Neuronal stem cell (in vitro differentiated cells): ENCODE measurements at regions not wholly inside any gene's neighbourhood (a gene's known extent, or its start where the extent isn't known, plus 50 kb on each side); places are given as distances from the start of the nearest gene placed in this dataset.
A peak's percentile ranks its signal among the peaks of the same experiment; 100 is the strongest.

Experiments
- DNase-seq: peaks from one replicate; pipeline ENCODE4 v3.0.0-alpha.2; 2013; ENCODE audit warnings: low spot score
- H2AFZ ChIP-seq: one replicate; pipeline ENCODE4 v1.6.1; 2013; ENCODE audit warnings: mild to moderate bottlenecking, low read length, inconsistent platforms
- H2AK5ac ChIP-seq: 2 replicates; pipeline ENCODE4 v1.6.1; 2013; ENCODE audit warnings: low read depth, mild to moderate bottlenecking, inconsistent platforms, low read length, moderate library complexity, mixed read lengths
- H2BK120ac ChIP-seq: 2 replicates; pipeline ENCODE4 v1.6.1; 2013; ENCODE audit warnings: low read depth, mild to moderate bottlenecking, inconsistent platforms, low read length, moderate library complexity, mixed read lengths
- H2BK12ac ChIP-seq: one replicate; pipeline ENCODE4 v1.6.1; 2013; ENCODE audit warnings: low read length, inconsistent platforms
- H2BK15ac ChIP-seq: 2 replicates; pipeline ENCODE4 v1.6.1; 2013; ENCODE audit warnings: mild to moderate bottlenecking, low read length, inconsistent platforms, mixed read lengths
- H2BK5ac ChIP-seq: one replicate; pipeline ENCODE4 v1.6.1; 2013; ENCODE audit warnings: inconsistent platforms, mild to moderate bottlenecking, low read length, moderate library complexity
- H3K14ac ChIP-seq: one replicate; pipeline ENCODE4 v1.6.1; 2013; ENCODE audit warnings: low read length, inconsistent platforms
- H3K18ac ChIP-seq: 2 replicates; pipeline ENCODE4 v1.6.1; 2013; ENCODE audit warnings: low read length, inconsistent platforms
- H3K23ac ChIP-seq: 2 replicates; pipeline ENCODE4 v1.6.1; 2013; ENCODE audit warnings: low read depth, mild to moderate bottlenecking, mixed read lengths, low read length, inconsistent platforms; ENCODE audit not compliant: poor library complexity
- H3K27ac ChIP-seq: replicated peaks from 3 replicates; pipeline ENCODE4 v1.5.1; 2013; ENCODE audit warnings: low read length, inconsistent platforms
- H3K27me3 ChIP-seq, 3 experiments: 2 replicates each; pipeline ENCODE4 v1.6.1; 2013; ENCODE audit warnings: low read length in 3 of 3, mild to moderate bottlenecking in 2 of 3, inconsistent platforms in 1 of 3, low read depth in 1 of 3, mixed read lengths in 1 of 3, moderate library complexity in 1 of 3; ENCODE audit not compliant: control insufficient read depth in 3 of 3, insufficient read depth in 3 of 3
- H3K36me3 ChIP-seq, 2 donors: replicated peaks in 1 of 2; 2 replicates each; pipeline ENCODE4 v1.6.1; 2013; ENCODE audit warnings: low read length in 2 of 2; ENCODE audit not compliant: control insufficient read depth in 2 of 2, insufficient read depth in 2 of 2
- H3K4ac ChIP-seq: 2 replicates; pipeline ENCODE4 v1.6.1; 2013; ENCODE audit warnings: inconsistent platforms, mild to moderate bottlenecking, low read length, moderate library complexity
- H3K4me1 ChIP-seq, 2 donors: 1 replicate in 1 of 2; 2 replicates in 1 of 2; pipeline ENCODE4 v1.6.1; 2013; ENCODE audit warnings: low read length in 2 of 2, low read depth in 1 of 2; ENCODE audit not compliant: control insufficient read depth in 2 of 2, insufficient read depth in 1 of 2
- H3K4me2 ChIP-seq: one replicate; pipeline ENCODE4 v1.6.1; 2013; ENCODE audit warnings: mild to moderate bottlenecking, low read length, inconsistent platforms; ENCODE audit not compliant: insufficient read depth, poor library complexity, severe bottlenecking
- H3K4me3 ChIP-seq, 2 donors: 2 replicates each; pipeline ENCODE4 v1.5.1; 2013; ENCODE audit warnings: low read length in 2 of 2, mild to moderate bottlenecking in 2 of 2, inconsistent platforms in 1 of 2, moderate library complexity in 1 of 2
- H3K79me1 ChIP-seq: one replicate; pipeline ENCODE4 v1.6.1; 2013; ENCODE audit warnings: low read depth, mild to moderate bottlenecking, inconsistent platforms, low read length, moderate library complexity
- H3K9ac ChIP-seq: one replicate; pipeline ENCODE4 v1.6.1; 2013; ENCODE audit warnings: mild to moderate bottlenecking, low read depth, low read length, inconsistent platforms; ENCODE audit not compliant: poor library complexity
- H3K9me3 ChIP-seq, 2 donors: replicated peaks in 1 of 2; 2 replicates each; pipeline versions ENCODE3 to v1.6.1; 2013; ENCODE audit warnings: low read length in 2 of 2, mild to moderate bottlenecking in 2 of 2, inconsistent platforms in 1 of 2, low read depth in 1 of 2, mixed read lengths in 1 of 2, moderate library complexity in 1 of 2; ENCODE audit not compliant: control insufficient read depth in 2 of 2, insufficient read depth in 1 of 2
- H4K8ac ChIP-seq: one replicate; pipeline ENCODE4 v1.6.1; 2013; ENCODE audit warnings: low read depth, mild to moderate bottlenecking, inconsistent platforms, low read length, moderate library complexity
- H4K91ac ChIP-seq: one replicate; pipeline ENCODE4 v1.6.1; 2013; ENCODE audit warnings: low read length, low read depth, mild to moderate bottlenecking, inconsistent platforms; ENCODE audit not compliant: poor library complexity
- WGBS, 2 donors: extraction: QIAGEN DNeasy Blood & Tissue Kit; methylation state at CpG; one replicate each; pipeline ENCODE4 v1.1.7; 2013; ENCODE audit warnings: missing lambda C conversion rate in 2 of 2, mixed read lengths in 1 of 2; ENCODE audit not compliant: insufficient read length in 2 of 2, insufficient replicate concordance in 1 of 2; ENCODE audit errors: extremely low coverage in 2 of 2; 5-methylcytosine and 5-hydroxymethylcytosine counted together

DNA sequence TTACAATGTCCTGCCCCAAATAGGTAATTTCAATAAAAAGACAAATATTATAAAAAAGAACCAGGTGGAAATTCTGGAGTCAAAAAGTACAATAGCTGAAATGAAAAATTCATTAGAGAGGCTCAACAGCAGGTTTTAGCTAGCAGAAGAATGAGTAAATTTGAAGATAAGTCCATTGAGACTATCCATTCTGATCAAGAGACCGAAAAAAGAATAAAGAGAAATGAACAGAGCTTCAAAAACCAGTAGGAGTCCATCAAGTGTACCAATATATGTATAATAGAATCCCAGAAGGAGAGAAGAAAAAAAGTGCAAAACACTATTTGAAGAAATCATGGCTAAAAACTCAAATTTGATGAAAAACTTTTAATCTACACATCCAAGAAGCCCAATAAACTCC is 60.5 kb upstream of the POMGNT2 start:
- H3K27me3 ChIP-seq: no peaks in the 10 kb centered on the region
- H2AFZ ChIP-seq: no peak overlapping the region
- no peaks in the 10 kb centered on the region for H3K4me1 ChIP-seq
- H4K91ac ChIP-seq: no peak overlapping the region
- no peak overlapping the region for H3K27ac ChIP-seq
- no peak overlapping the region for H3K4me3 ChIP-seq
- H2BK12ac ChIP-seq: no peak overlapping the region
- no peak overlapping the region for H3K23ac ChIP-seq
- H3K9ac ChIP-seq: no peak overlapping the region
- H2AK5ac ChIP-seq: no peak overlapping the region
- H3K36me3 ChIP-seq: no peaks in the 10 kb centered on the region
- H2BK15ac ChIP-seq: no peak overlapping the region
- peaks cover 0 to 2% of the 10 kb centered on the region in 2 donors for H3K9me3 ChIP-seq
- no peak for DNase-seq
- H3K4me2 ChIP-seq: no peak overlapping the region
- H3K4ac ChIP-seq: no peak overlapping the region
- no peak overlapping the region for H2BK120ac ChIP-seq
- H2BK5ac ChIP-seq: no peak overlapping the region
- H3K79me1 ChIP-seq: no peaks in the 10 kb centered on the region
- no CpG with 5 or more reads among the region's 1 CpG for WGBS, 2 donors
- no peak overlapping the region for H3K14ac ChIP-seq
- H3K18ac ChIP-seq: no peak overlapping the region
- H4K8ac ChIP-seq: no peak overlapping the region

DNA sequence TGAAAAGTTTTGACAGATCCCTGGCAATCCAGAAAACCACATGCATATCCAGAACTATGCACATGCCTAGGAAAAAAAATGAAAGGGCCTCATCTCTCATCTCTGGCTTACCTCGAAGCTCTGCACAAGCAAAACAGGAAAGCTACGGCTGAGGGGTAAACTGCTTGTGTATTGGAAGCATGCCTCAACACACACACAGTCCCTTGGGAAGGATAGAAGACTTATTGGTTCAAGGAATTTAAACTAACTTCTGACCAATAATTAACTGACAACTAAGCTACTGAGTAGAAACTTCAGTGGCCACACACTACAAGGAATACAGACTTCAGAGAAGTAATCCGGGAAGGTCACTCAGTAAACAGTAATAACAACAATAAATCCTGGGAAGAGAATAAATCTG is 59.9 kb upstream of the POMGNT2 start:
- Histone ChIP-seq H3K4me1 (no peaks in the 10 kb centered on the region), H2BK120ac (no peak overlapping the region), H3K4ac (no peak overlapping the region), H4K8ac (no peak overlapping the region), H3K79me1 (no peaks in the 10 kb centered on the region), H3K18ac (no peak overlapping the region), H3K27me3 (no peaks in the 10 kb centered on the region), H3K9ac (no peak overlapping the region), H3K9me3 (peaks cover 0 to 2% of the 10 kb centered on the region in 2 donors), H3K14ac (no peak overlapping the region), H3K36me3 (no peaks in the 10 kb centered on the region), H2BK12ac (no peak overlapping the region), H3K4me2 (no peak overlapping the region), H3K4me3 (no peak overlapping the region), H3K27ac (no peak overlapping the region), H2AK5ac (no peak overlapping the region), H2BK5ac (no peak overlapping the region), H4K91ac (no peak overlapping the region), H2BK15ac (no peak overlapping the region), H2AFZ (no peak overlapping the region), H3K23ac (no peak overlapping the region)
- no CpG with 5 or more reads among the region's 3 CpGs for WGBS, 2 donors
- DNase-seq: no peak

DNA sequence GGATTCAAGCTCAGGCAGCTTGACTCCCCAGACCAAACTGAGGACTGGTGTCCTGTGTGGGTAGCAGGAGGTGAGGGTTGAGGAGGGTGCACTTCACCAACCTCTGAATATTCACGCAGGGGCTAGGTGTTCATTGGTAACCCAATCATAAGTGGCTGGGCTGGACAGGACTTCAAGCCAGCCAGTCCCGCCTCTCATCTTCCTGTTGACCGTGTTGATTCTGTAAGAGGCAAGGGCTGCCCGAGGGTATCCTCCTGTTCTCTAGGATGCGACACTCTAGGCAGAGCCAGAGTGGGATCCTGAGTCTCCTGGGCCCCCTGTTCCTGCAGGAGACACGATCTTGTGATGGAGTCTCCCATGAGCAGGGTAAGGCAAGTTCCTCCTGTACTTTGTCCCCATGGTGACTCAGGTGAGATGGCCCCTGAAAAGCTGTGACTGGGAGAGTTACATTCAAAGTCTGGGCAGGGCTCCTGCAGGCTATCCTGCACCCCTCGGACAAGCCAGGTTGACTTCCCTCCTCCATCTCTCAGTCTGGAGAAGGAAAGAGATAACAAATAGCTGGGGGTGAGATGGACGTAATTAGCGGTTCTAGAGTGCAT is 58.1 kb upstream of the POMGNT2 start:
- DNase-seq: no peak
- no peaks in the 10 kb centered on the region for H3K27me3 ChIP-seq
- no peak overlapping the region for H2BK15ac ChIP-seq
- peak overlapping the region; percentile 67 for H4K91ac ChIP-seq
- H3K18ac ChIP-seq: no peak overlapping the region
- H2BK5ac ChIP-seq: no peak overlapping the region
- no peak overlapping the region for H3K9ac ChIP-seq
- no peak overlapping the region for H2AFZ ChIP-seq
- no peak overlapping the region for H3K4ac ChIP-seq
- WGBS, 2 donors: no CpG with 5 or more reads among the region's 9 CpGs
- peak overlapping the region; percentile 27 for H2AK5ac ChIP-seq
- no peak overlapping the region for H3K23ac ChIP-seq
- no peak overlapping the region for H3K4me2 ChIP-seq
- no peak overlapping the region for H3K4me3 ChIP-seq
- H3K36me3 ChIP-seq: no peaks in the 10 kb centered on the region
- no peaks in the 10 kb centered on the region for H3K4me1 ChIP-seq
- no peaks in the 10 kb centered on the region for H3K79me1 ChIP-seq
- H3K27ac ChIP-seq: no peak overlapping the region
- H2BK120ac ChIP-seq: no peak overlapping the region
- no peak overlapping the region for H2BK12ac ChIP-seq
- H3K14ac ChIP-seq: no peak overlapping the region
- peaks cover 0 to 2% of the 10 kb centered on the region in 2 donors for H3K9me3 ChIP-seq
- H4K8ac ChIP-seq: no peak overlapping the region

DNA sequence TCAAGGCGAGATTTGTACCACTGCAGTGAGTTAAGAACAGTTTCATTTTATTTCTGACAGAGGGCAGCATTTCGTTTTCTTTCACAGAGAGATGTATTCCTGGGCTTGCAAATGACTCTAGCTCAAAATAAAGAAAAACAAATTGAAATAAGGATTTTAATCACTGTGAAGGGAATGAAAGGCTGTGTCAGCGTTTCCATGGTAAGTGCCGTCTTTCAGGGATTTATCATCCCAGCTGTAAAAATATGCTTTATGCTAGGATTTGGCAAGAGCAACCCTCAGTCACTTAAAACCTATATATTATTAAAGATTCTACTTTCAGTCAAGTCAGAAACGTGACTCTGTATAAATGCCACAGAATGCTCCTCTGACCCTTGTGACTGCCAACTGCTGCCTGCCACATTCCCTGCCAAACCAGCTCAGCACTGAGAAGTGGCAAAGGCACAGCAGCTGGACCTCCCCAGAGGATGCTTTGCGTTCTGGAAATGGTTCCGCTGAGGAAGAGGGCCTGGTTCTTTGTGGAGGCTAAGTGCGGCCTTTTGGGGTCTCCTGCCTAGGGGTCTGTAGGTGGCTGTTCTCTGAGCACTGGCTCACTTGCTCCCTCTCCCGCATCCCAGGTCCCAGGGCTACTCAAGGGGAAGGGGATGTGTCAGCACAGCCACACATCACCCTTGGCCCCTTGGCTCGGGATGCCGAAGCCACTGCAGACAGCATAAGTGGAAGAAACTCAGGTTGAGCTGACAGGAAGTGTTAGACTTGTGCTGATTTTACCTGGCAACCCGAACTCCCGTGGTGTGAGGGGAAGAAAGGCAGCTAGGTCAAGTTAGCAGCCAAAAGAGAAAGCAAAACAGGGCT is 56.6 kb upstream of the POMGNT2 start:
- Histone ChIP-seq H3K27me3 (no peaks in the 10 kb centered on the region), H4K91ac (no peak overlapping the region), H2BK12ac (no peak overlapping the region), H2AFZ (peak overlapping the region; percentile 17), H3K36me3 (no peaks in the 10 kb centered on the region), H3K79me1 (no peaks in the 10 kb centered on the region), H3K4me1 (no peaks in the 10 kb centered on the region), H3K4ac (no peak overlapping the region), H3K23ac (no peak overlapping the region), H3K4me3 (no peak overlapping the region), H3K9me3 (peaks cover 0 to 2% of the 10 kb centered on the region in 2 donors), H3K14ac (no peak overlapping the region), H3K9ac (no peak overlapping the region), H3K27ac (no peak overlapping the region), H2BK120ac (no peak overlapping the region), H2AK5ac (no peak overlapping the region), H3K18ac (no peak overlapping the region), H2BK15ac (no peak overlapping the region), H4K8ac (no peak overlapping the region), H2BK5ac (no peak overlapping the region), H3K4me2 (no peak overlapping the region)
- no peak for DNase-seq
- no CpG with 5 or more reads among the region's 13 CpGs for WGBS, 2 donors
